ENCODE measurements at regions not wholly inside any gene's neighbourhood (a gene's known extent, or its start where the extent isn't known, plus 50 kb on each side); places are given as distances from the start of the nearest gene placed in this dataset.

DNA sequence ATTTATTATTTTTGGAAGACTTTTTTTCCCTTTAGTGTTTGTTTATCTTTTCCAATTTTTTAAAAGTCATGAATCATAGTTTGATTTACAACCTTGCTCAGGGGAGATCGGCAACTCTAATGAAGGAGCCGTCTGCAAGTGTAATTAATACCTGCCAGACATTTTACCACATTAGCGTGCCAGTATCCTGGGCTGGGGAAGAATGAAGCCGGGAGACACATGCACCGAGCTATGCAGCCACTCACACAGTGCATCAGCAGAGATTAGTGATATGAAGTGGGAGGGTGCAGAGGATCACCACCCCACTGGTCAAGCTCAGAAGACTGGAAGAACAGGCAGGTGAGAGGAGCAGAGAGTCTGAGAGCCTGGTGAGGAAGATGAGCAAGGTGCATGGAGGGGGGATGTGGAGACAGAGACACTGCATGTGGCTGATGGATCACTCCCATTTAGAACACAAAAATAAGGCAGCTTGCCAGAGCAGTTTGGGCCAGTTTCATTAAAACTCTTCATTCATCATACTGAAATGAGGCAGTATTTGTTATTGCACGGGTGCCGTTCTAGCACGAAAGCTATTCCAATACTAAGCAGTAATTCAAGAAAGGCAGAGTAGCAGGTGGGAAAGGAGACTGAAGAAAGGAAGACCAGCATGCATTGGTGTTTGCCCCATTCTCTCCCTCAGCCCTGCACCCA lies 821.6 kb downstream of the TUSC7 start:
- no peaks in the 10 kb centered on the region for H3K27me3 ChIP-seq (ENCODE audit: insufficient read depth in 3 of 3, low read length in 2 of 3)
- ATAC-seq, result no peak
- H3K36me3 ChIP-seq (ENCODE audit: insufficient read depth in 1 of 2, low read depth in 1 of 2), result no peaks in the 10 kb centered on the region
- DNase-seq, result no peak
- no peak overlapping the region for H3K4me3 ChIP-seq
- intact Hi-C loops (cut with DNase I), result no loop called here
- no peak overlapping the region for H3K27ac ChIP-seq
- TF ChIP-seq, protein P1, sequence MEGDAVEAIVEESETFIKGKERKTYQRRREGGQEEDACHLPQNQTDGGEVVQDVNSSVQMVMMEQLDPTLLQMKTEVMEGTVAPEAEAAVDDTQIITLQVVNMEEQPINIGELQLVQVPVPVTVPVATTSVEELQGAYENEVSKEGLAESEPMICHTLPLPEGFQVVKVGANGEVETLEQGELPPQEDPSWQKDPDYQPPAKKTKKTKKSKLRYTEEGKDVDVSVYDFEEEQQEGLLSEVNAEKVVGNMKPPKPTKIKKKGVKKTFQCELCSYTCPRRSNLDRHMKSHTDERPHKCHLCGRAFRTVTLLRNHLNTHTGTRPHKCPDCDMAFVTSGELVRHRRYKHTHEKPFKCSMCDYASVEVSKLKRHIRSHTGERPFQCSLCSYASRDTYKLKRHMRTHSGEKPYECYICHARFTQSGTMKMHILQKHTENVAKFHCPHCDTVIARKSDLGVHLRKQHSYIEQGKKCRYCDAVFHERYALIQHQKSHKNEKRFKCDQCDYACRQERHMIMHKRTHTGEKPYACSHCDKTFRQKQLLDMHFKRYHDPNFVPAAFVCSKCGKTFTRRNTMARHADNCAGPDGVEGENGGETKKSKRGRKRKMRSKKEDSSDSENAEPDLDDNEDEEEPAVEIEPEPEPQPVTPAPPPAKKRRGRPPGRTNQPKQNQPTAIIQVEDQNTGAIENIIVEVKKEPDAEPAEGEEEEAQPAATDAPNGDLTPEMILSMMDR (IDR thresholded peaks at IDR 0.05), result no peak
- no peaks in the 10 kb centered on the region for H3K9me3 ChIP-seq
- WGBS, 3 donors, result 39 to 51% (median 44%) methylated on average over 8 of the region's 8 CpGs
- H3K4me1 ChIP-seq, result no peaks in the 10 kb centered on the region

DNA sequence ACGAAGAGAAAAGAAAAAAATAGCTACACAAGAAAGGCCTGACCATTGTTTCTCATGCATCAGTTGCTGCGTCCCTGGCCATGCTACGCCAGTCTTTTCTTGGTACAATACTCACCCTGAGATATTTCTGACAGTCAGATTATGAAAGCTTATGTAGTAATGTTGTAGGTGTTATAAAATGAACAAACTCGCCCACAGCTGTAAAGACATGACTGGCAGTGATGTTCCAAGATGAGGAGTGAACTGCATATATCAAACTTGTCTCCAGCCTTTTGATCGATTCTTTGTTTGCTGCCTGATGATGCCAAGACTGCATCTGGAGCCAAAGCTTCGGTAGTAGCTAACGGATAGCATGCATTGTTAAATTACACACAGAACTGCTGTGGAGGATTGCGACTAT lies 822.7 kb downstream of the TUSC7 start:
- Histone ChIP-seq H3K27me3 (ENCODE audit: insufficient read depth in 3 of 3, low read length in 2 of 3) (no peaks in the 10 kb centered on the region), H3K27ac (no peak overlapping the region), H3K36me3 (ENCODE audit: insufficient read depth in 1 of 2, low read depth in 1 of 2) (no peaks in the 10 kb centered on the region), H3K4me1 (no peaks in the 10 kb centered on the region), H3K4me3 (no peak overlapping the region), H3K9me3 (no peaks in the 10 kb centered on the region)
- TF ChIP-seq, protein P1 (IDR thresholded peaks at IDR 0.05), result no peak
- 74 to 81% (median 79%) methylated on average over 8 of the region's 8 CpGs for WGBS, 3 donors
- DNase-seq (no peak), ATAC-seq (no peak)
- intact Hi-C loops (cut with DNase I), result no loop called here

DNA sequence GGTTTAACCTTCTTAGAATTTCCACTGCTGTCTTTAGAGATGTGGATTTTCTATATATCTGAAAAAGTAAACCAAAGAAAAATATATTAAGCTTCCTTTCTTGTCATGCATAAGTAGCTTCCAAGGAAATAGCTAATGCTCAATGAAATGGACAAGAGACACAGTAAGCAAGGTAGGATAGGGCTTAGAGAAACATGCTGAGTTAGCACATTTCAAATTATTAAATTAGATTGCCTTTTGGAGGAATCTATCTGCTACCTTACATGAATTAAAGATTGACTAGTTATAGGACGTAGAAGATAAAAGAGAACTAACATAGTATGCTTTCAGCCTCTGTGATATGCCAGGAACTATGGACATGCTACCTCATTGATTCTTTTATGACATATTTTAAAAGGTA lies 824.6 kb downstream of the TUSC7 start:
- TF ChIP-seq, protein P1 (IDR thresholded peaks at IDR 0.05), result no peak
- H3K4me1 ChIP-seq, result no peaks in the 10 kb centered on the region
- no peaks in the 10 kb centered on the region for H3K9me3 ChIP-seq
- ATAC-seq (no peak), DNase-seq (no peak)
- intact Hi-C loops (cut with DNase I), result no loop called here
- H3K36me3 ChIP-seq (ENCODE audit: insufficient read depth in 1 of 2, low read depth in 1 of 2), result no peaks in the 10 kb centered on the region
- H3K4me3 ChIP-seq, result no peak overlapping the region
- H3K27ac ChIP-seq, result no peak overlapping the region
- 76 to 79% (median 79%) methylated on average over 1 of the region's 1 CpG for WGBS, 3 donors
- no peaks in the 10 kb centered on the region for H3K27me3 ChIP-seq (ENCODE audit: insufficient read depth in 3 of 3, low read length in 2 of 3)

DNA sequence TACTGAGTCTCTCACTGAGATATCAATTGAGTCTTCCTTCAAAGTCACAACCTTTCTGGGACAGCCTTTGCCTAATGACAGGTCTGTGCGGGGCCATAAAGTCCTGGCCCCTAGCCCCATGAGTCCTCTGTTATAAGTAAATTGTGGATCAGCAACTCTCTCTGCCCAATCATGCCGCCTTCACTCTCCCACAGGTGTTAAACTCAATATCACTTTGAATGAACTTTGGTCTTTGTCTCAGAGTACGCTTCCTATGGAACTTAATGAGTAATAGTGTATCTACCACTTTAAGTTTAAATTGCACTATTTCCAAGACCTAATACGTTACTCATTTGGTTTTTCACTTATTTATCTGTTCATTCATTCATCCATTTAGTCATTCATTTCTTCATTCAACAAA lies 826.4 kb downstream of the TUSC7 start:
- H3K4me3 ChIP-seq, result no peak overlapping the region
- 79 to 80% (median 80%) methylated on average over 4 of the region's 4 CpGs for WGBS, 3 donors
- no peaks in the 10 kb centered on the region for H3K4me1 ChIP-seq
- no peak for ATAC-seq
- TF ChIP-seq, protein P1 (IDR thresholded peaks at IDR 0.05), result no peak
- no peaks in the 10 kb centered on the region for H3K9me3 ChIP-seq
- DNase-seq, result no peak
- no peak overlapping the region for H3K27ac ChIP-seq
- H3K27me3 ChIP-seq (ENCODE audit: insufficient read depth in 3 of 3, low read length in 2 of 3), result no peaks in the 10 kb centered on the region
- intact Hi-C loops (cut with DNase I), result no loop called here
- no peaks in the 10 kb centered on the region for H3K36me3 ChIP-seq (ENCODE audit: insufficient read depth in 1 of 2, low read depth in 1 of 2)

DNA sequence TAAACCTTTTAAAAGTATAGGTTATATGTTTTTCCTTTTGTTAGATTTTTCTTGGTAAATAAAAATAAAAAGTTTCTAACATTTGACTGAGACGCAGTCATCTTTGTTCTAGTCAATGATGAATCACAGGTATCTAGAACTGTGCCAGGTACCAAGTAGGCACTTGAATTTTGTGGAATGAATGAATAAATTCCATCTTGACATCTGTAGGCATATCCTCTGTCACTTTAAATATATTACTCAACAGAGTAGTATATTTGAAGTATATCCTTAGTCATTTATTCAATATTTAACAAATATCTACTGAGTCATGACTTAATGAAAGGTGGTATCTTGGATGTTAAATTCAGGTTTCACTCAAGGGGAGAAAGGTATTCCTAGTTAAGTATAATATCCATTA lies 828.4 kb downstream of the TUSC7 start:
- H3K27me3 ChIP-seq (ENCODE audit: insufficient read depth in 3 of 3, low read length in 2 of 3), result no peaks in the 10 kb centered on the region
- ATAC-seq (no peak), DNase-seq (no peak)
- H3K4me3 ChIP-seq, result no peak overlapping the region
- H3K9me3 ChIP-seq, result no peaks in the 10 kb centered on the region
- intact Hi-C loops (cut with DNase I), result no loop called here
- TF ChIP-seq, protein P1 (IDR thresholded peaks at IDR 0.05), result no peak
- WGBS, 3 donors, result 91 to 99% (median 94%) methylated on average over 1 of the region's 1 CpG
- H3K36me3 ChIP-seq (ENCODE audit: insufficient read depth in 1 of 2, low read depth in 1 of 2), result no peaks in the 10 kb centered on the region
- no peak overlapping the region for H3K27ac ChIP-seq
- H3K4me1 ChIP-seq, result no peaks in the 10 kb centered on the region
